Mucosa of rectum (tissue), 2 donors: ENCODE measurements at regions not wholly inside any gene's neighbourhood (a gene's known extent, or its start where the extent isn't known, plus 50 kb on each side); places are given as distances from the start of the nearest gene placed in this dataset.

ENCODE experiments used
- H3K27ac ChIP-seq, 2 donors: one replicate each; pipeline ENCODE4 v1.7.0; 2013; ENCODE audit warnings: inconsistent platforms in 2 of 2, low read depth in 2 of 2, low read length in 2 of 2
- H3K27me3 ChIP-seq, 2 donors: one replicate each; pipeline ENCODE4 v1.7.0; 2013; ENCODE audit warnings: low read length in 2 of 2; ENCODE audit not compliant: control insufficient read depth in 2 of 2, insufficient read depth in 2 of 2
- H3K36me3 ChIP-seq, 2 donors: one replicate each; pipeline ENCODE4 v1.7.0; 2013; ENCODE audit warnings: low read length in 2 of 2; ENCODE audit not compliant: control insufficient read depth in 2 of 2, insufficient read depth in 2 of 2
- H3K4me1 ChIP-seq, 2 donors: one replicate each; pipeline ENCODE4 v1.7.0; 2013; ENCODE audit warnings: low read length in 2 of 2, mild to moderate bottlenecking in 1 of 2; ENCODE audit not compliant: control insufficient read depth in 2 of 2, insufficient read depth in 2 of 2
- H3K4me3 ChIP-seq, 2 donors: one replicate each; pipeline ENCODE4 v1.7.0; 2013; ENCODE audit warnings: low read length in 2 of 2
- H3K9ac ChIP-seq, 2 donors: one replicate each; pipeline ENCODE4 v1.7.0; 2013; ENCODE audit warnings: low read length in 2 of 2, low read depth in 1 of 2, mild to moderate bottlenecking in 1 of 2
- H3K9me3 ChIP-seq, 2 donors: one replicate each; pipeline ENCODE4 v1.7.0; 2013; ENCODE audit warnings: low read length in 2 of 2; ENCODE audit not compliant: control insufficient read depth in 2 of 2
- donor health status: healthy.
- donor health status: Normal muscosa, but diverticular disease.

DNA sequence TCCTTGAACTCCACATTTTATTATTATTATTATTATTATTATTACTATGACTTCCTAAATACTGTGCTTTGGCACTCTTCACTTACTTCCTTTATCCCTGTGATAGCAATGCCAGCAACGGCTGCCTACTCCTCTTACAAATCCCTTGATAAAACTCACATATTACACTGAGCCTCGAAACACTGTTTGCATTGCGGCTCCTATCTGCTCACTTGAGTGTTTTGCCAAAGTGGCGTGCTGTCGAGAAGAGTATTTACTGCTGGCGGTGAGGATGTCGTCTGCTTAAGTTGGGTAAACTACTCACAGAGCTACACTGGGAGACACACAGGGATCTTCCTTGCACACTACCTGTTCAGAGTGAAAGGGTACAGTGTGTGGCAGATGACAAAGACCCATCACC, 143.4 kb upstream of the VCX3A start:
- Histone ChIP-seq H3K36me3 (no peaks in the 10 kb centered on the region), H3K9ac (no peak overlapping the region), H3K9me3 (no peaks in the 10 kb centered on the region), H3K27me3 (no peaks in the 10 kb centered on the region), H3K4me3 (no peak overlapping the region), H3K27ac (no peak overlapping the region), H3K4me1 (peaks cover 2 to 3% of the 10 kb centered on the region in 2 donors)

DNA sequence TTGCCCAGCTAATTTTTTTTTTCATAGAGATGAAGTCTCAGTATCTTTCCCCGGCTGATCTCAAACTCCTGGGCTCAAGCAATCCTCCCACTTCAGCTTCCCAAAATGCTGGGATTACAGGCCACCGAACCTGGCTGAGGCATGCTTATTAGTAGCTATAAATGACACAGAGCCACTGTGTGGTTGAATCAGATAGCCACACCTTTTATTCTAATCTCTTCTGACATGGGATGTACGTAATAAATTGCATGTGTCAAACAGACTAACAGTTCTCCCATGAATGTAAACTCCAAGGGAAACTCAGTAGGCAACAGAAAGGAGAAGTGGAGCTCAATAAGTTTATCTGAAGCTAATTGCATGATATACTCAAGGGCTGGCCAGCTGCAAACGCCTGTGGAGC, 139.8 kb upstream of the VCX3A start:
- no peaks in the 10 kb centered on the region for H3K27me3 ChIP-seq
- H3K36me3 ChIP-seq = no peaks in the 10 kb centered on the region
- H3K9me3 ChIP-seq = no peaks in the 10 kb centered on the region
- H3K27ac ChIP-seq = no peak overlapping the region
- no peak overlapping the region for H3K9ac ChIP-seq
- H3K4me1 ChIP-seq = peaks cover 2 to 3% of the 10 kb centered on the region in 2 donors
- H3K4me3 ChIP-seq = no peak overlapping the region

GRCh38 chrX:6667048-6667768, 132.3 kb upstream of the VCX3A start:
- Histone ChIP-seq H3K4me3 (no peak overlapping the region), H3K9me3 (no peaks in the 10 kb centered on the region), H3K27ac (no peak overlapping the region), H3K36me3 (no peaks in the 10 kb centered on the region), H3K4me1 (no peaks in the 10 kb centered on the region), H3K27me3 (no peaks in the 10 kb centered on the region), H3K9ac (no peak overlapping the region)

DNA sequence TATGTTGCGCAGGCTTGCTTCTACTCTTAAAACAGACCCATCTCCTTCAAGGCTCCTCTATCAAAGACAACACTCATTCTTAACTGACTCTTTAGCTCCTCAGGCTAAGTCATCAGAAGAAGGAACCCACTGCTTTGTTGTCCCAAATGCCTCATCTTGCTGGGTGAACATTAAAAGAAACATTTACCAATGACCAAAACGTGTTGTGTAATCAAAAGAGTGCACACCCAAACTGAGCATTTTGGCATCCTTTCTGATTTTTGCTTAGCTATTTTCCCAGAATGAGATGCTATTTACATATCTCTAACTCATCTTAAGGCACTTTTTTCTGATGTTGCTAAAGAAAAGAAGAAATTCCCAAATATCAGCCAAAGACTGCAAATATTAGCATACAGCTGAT, 131.7 kb upstream of the VCX3A start:
- H3K9ac ChIP-seq = no peak overlapping the region
- no peak overlapping the region for H3K4me3 ChIP-seq
- no peak overlapping the region for H3K27ac ChIP-seq
- H3K36me3 ChIP-seq = no peaks in the 10 kb centered on the region
- no peaks in the 10 kb centered on the region for H3K4me1 ChIP-seq
- H3K9me3 ChIP-seq = no peaks in the 10 kb centered on the region
- no peaks in the 10 kb centered on the region for H3K27me3 ChIP-seq

GRCh38 chrX:6661736-6662135, 126.8 kb upstream of the VCX3A start:
- Histone ChIP-seq H3K9ac (no peak overlapping the region), H3K27me3 (no peaks in the 10 kb centered on the region), H3K4me3 (no peak overlapping the region), H3K4me1 (no peaks in the 10 kb centered on the region), H3K9me3 (no peaks in the 10 kb centered on the region), H3K36me3 (no peaks in the 10 kb centered on the region), H3K27ac (no peak overlapping the region)

- no peak overlapping the region for H3K4me3 ChIP-seq
- H3K36me3 ChIP-seq = no peaks in the 10 kb centered on the region
- no peak overlapping the region for H3K27ac ChIP-seq
- H3K27me3 ChIP-seq = no peaks in the 10 kb centered on the region
- H3K9ac ChIP-seq = no peak overlapping the region
- no peaks in the 10 kb centered on the region for H3K4me1 ChIP-seq
- H3K9me3 ChIP-seq = no peaks in the 10 kb centered on the region
Observed at GRCh38 chrX:6660567-6661264, 125.8 kb upstream of the VCX3A start.

DNA sequence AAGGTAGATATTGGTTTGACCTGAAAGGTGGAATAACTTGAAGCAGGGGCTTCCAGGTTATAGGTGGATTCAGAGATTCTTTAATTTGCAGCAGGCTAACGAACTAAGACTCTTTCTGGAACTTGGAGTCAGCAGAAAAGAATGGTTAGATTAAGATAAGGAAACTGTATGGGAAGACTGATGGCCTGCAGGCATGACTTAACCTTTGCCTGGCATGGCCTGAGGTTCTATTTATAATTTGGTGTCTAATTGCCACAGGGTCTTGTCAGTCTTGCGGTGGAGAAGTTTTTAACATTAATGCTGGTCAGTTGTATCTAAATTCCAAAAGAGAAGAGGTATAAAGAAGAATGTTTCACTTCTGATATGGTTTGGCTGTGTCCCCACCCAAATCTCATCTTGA, 110.3 kb upstream of the VCX3A start:
- no peak overlapping the region for H3K9ac ChIP-seq
- H3K4me1 ChIP-seq = no peaks in the 10 kb centered on the region
- H3K27me3 ChIP-seq = no peaks in the 10 kb centered on the region
- H3K4me3 ChIP-seq = no peak overlapping the region
- no peaks in the 10 kb centered on the region for H3K9me3 ChIP-seq
- H3K36me3 ChIP-seq = no peaks in the 10 kb centered on the region
- no peak overlapping the region for H3K27ac ChIP-seq

DNA sequence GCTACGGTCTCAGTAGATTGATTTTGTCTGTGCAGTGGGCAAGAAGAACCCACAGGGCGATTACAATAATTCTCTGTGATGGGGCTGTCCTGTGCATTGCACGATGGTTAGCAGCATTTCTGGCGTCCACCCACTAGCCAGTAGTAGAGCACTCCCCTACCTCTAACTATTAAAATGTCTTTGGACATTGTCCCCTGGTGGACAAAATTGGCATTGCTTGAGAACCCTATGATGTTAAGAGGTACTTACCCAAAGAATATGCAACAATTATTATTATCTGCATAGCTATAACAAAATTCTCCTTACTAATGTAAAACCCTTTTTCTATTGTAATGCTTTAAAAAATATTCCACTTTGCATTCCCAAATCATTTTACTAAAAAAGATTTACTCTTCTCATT, 109.5 kb upstream of the VCX3A start:
- Histone ChIP-seq H3K4me1 (no peaks in the 10 kb centered on the region), H3K4me3 (no peak overlapping the region), H3K9me3 (no peaks in the 10 kb centered on the region), H3K9ac (no peak overlapping the region), H3K36me3 (no peaks in the 10 kb centered on the region), H3K27me3 (no peaks in the 10 kb centered on the region), H3K27ac (no peak overlapping the region)

GRCh38 chrX:6640727-6641126, 105.8 kb upstream of the VCX3A start:
- Histone ChIP-seq H3K27me3 (no peaks in the 10 kb centered on the region), H3K36me3 (no peaks in the 10 kb centered on the region), H3K9ac (no peak overlapping the region), H3K27ac (no peak overlapping the region), H3K4me3 (no peak overlapping the region), H3K4me1 (no peaks in the 10 kb centered on the region), H3K9me3 (no peaks in the 10 kb centered on the region)

- Histone ChIP-seq H3K9ac (no peak overlapping the region), H3K4me3 (no peak overlapping the region), H3K36me3 (no peaks in the 10 kb centered on the region), H3K9me3 (peaks cover 0 to 8% of the 10 kb centered on the region in 2 donors), H3K4me1 (no peaks in the 10 kb centered on the region), H3K27me3 (no peaks in the 10 kb centered on the region), H3K27ac (no peak overlapping the region)
Observed at GRCh38 chrX:6614506-6614905, 79.6 kb upstream of the VCX3A start.
